ENCODE measurements at regions not wholly inside any gene's neighbourhood (a gene's known extent, or its start where the extent isn't known, plus 50 kb on each side); places are given as distances from the start of the nearest gene placed in this dataset.

DNA sequence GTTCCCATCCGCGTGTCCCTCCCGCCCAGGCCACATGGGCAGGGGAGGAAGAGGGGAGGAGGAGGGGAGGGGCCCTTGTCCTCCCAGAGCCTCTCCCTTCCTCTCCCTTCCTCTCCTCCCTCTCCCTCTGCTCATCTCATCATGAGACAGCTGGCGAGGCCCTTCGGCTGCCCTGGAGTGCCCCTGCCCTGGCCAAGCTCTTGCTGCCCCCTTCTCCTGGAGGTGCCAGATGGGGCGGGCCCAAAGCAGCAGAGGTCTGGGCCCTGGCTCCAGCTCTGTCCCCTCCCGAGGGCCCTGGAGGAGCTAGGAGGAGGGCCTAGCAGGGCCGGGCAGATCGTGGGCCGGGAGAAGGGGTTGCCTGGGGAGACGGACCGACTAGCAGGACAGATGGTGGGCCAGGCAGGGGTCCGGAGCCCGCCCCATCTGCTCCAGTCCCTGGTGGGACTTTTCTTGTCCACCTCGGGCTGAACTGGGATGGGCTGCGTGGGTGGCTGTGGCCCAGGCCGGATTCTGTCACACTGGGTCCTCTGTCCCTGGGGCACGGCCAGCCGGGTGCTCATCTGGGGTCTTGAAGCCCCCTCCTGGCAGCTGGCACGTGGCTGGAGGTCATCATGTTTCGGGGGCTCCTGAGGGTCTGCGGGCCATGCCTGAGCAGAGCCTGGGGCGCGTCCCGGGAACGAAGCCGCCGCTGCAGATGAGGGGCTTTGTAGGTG lies 183.4 kb downstream of the GOLGA6L6 start:
- no peak for TF ChIP-seq FOXK2 (IDR thresholded peaks at IDR 0.05)
- TF ChIP-seq ARNT (IDR thresholded peaks at IDR 0.05), result no peak
- TF ChIP-seq SP1 (IDR thresholded peaks at IDR 0.05), result no peak
- TF ChIP-seq FOXM1 (IDR thresholded peaks at IDR 0.05; ENCODE audit: borderline replicate concordance), result no peak
- no peak for TF ChIP-seq SUZ12 (IDR thresholded peaks at IDR 0.05)
- no peak for TF ChIP-seq TARDBP (IDR thresholded peaks at IDR 0.05)
- TF ChIP-seq NFRKB (IDR thresholded peaks at IDR 0.05), result no peak
- no peak for TF ChIP-seq LEF1 (IDR thresholded peaks at IDR 0.05; ENCODE audit: borderline replicate concordance)
- no peak for TF ChIP-seq BHLHE40 (IDR thresholded peaks at IDR 0.05; ENCODE audit: borderline replicate concordance)
- TF ChIP-seq ZNF384 (IDR thresholded peaks at IDR 0.05), result no peak
- TF ChIP-seq L3MBTL2 (conservative IDR thresholded peaks at IDR 0.05), result no peak
- TF ChIP-seq, protein P1, sequence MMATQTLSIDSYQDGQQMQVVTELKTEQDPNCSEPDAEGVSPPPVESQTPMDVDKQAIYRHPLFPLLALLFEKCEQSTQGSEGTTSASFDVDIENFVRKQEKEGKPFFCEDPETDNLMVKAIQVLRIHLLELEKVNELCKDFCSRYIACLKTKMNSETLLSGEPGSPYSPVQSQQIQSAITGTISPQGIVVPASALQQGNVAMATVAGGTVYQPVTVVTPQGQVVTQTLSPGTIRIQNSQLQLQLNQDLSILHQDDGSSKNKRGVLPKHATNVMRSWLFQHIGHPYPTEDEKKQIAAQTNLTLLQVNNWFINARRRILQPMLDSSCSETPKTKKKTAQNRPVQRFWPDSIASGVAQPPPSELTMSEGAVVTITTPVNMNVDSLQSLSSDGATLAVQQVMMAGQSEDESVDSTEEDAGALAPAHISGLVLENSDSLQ (IDR thresholded peaks at IDR 0.05), result no peak

All from HEK293T (cell line).